A673 (cell line): ENCODE measurements at regions not wholly inside any gene's neighbourhood (a gene's known extent, or its start where the extent isn't known, plus 50 kb on each side); places are given as distances from the start of the nearest gene placed in this dataset.

Experiments used
- BruUV-seq: library from RNA; stranded (reverse); fragments of 400-500 nt; replicated peaks from 2 replicates; lab custom pipeline; 2021; lab: Mats Ljungman, UMichigan
- CTCF ChIA-PET: fragments of 300-600 bp; sonication (Branson Sonifier 250); formaldehyde crosslinking; loops from one replicate; lab custom pipeline; 2022; ENCODE audit warnings: antibody characterized with exemption; lab: Charles Lee
- POLR2A ChIA-PET: fragments of 300-600 bp; sonication (Branson Sonifier 250); formaldehyde crosslinking; loops from one replicate; lab custom pipeline; 2022; ENCODE audit warnings: antibody characterized with exemption; ENCODE audit not compliant: low non-redundant PET; lab: Charles Lee
- DNase-seq: peaks from one replicate; pipeline ENCODE4 v3.0.0-alpha.2; 2015; ENCODE audit warnings: low spot score
- H3K27ac ChIP-seq: fragments of 200-600 bp; sonication (generic); 2 replicates; pipeline ENCODE4 v1.5.1; 2016; ENCODE audit warnings: mixed run types, low read depth, mild to moderate bottlenecking, mixed read lengths, antibody characterized with exemption, low read length; ENCODE audit not compliant: poor library complexity, severe bottlenecking
- H3K27me3 ChIP-seq: fragments of 200-600 bp; sonication (generic); replicated peaks from 2 replicates; pipeline ENCODE4 v1.6.1; 2017; ENCODE audit warnings: mixed run types, low read depth, mild to moderate bottlenecking, mixed read lengths, antibody characterized with exemption, low read length; ENCODE audit not compliant: insufficient read depth, poor library complexity
- H3K36me3 ChIP-seq: fragments of 200-600 bp; sonication (generic); 2 replicates; pipeline ENCODE4 v1.6.1; 2016; ENCODE audit warnings: mixed run types, mild to moderate bottlenecking, mixed read lengths, antibody characterized with exemption, low read length; ENCODE audit not compliant: insufficient read depth, poor library complexity, severe bottlenecking
- H3K4me1 ChIP-seq: fragments of 200-600 bp; sonication (generic); 2 replicates; pipeline ENCODE4 v1.6.1; 2017; ENCODE audit warnings: mixed run types, mild to moderate bottlenecking, mixed read lengths, antibody characterized with exemption, low read length; ENCODE audit not compliant: insufficient read depth, poor library complexity, severe bottlenecking
- H3K4me3 ChIP-seq: fragments of 200-600 bp; sonication (generic); 2 replicates; pipeline ENCODE4 v1.5.1; 2016; ENCODE audit warnings: low read depth, mixed run types, mild to moderate bottlenecking, mixed read lengths, low read length; ENCODE audit not compliant: poor library complexity, severe bottlenecking
- H3K9me3 ChIP-seq: fragments of 200-600 bp; sonication (generic); 2 replicates; pipeline ENCODE4 v1.6.1; 2016; ENCODE audit warnings: mixed run types, low read depth, mild to moderate bottlenecking, mixed read lengths, antibody characterized with exemption, low read length; ENCODE audit not compliant: poor library complexity, severe bottlenecking
- CTCF ChIP-seq: fragments of 300-800, 200-600 bp; sonication (generic); conservative IDR thresholded peaks from 2 replicates; pipeline ENCODE4 v1.5.1; 2017; ENCODE audit warnings: low read depth, mild to moderate bottlenecking, antibody characterized with exemption, low read length, moderate library complexity, mixed read lengths
- EZH2 ChIP-seq: fragments of 200-600 bp; sonication (generic); IDR thresholded peaks from 2 replicates; pipeline ENCODE4 v1.6.1; 2017; ENCODE audit warnings: borderline replicate concordance, low read depth, mild to moderate bottlenecking, mixed read lengths, antibody characterized with exemption, low read length; ENCODE audit not compliant: poor library complexity, severe bottlenecking
- intact Hi-C: fragments of 100-400 bp; cut with micrococcal nuclease; formaldehyde crosslinking; loops from one replicate; pipeline ENCODE4 v1.10.0; 2022; ENCODE audit not compliant: unreplicated experiment

GRCh38 chr1:25064465-25065240, 134.6 kb upstream of the RUNX3 start:
- no peak for DNase-seq
- CTCF ChIA-PET = no interaction called here
- no TSS peak for BruUV-seq
- POLR2A ChIA-PET = no interaction called here
- Histone ChIP-seq H3K27me3 (no peaks in the 10 kb centered on the region), H3K27ac (no peak overlapping the region), H3K36me3 (no peaks in the 10 kb centered on the region), H3K9me3 (no peaks in the 10 kb centered on the region), H3K4me1 (no peaks in the 10 kb centered on the region), H3K4me3 (no peak overlapping the region)
- intact Hi-C loops = no loop called here
- TF ChIP-seq EZH2 (no peak), CTCF (no peak)

- TF ChIP-seq CTCF (no peak), EZH2 (no peak)
- DNase-seq = no peak
- CTCF ChIA-PET = no interaction called here
- intact Hi-C loops = no loop called here
- no TSS peak for BruUV-seq
- Histone ChIP-seq H3K4me1 (no peaks in the 10 kb centered on the region), H3K27ac (no peak overlapping the region), H3K4me3 (no peak overlapping the region), H3K27me3 (no peaks in the 10 kb centered on the region), H3K36me3 (no peaks in the 10 kb centered on the region), H3K9me3 (no peaks in the 10 kb centered on the region)
- POLR2A ChIA-PET = no interaction called here
Observed at GRCh38 chr1:25063591-25064416, 133.7 kb upstream of the RUNX3 start.

GRCh38 chr1:25062621-25063255, 132.7 kb upstream of the RUNX3 start:
- DNase-seq = no peak
- Histone ChIP-seq H3K27me3 (no peaks in the 10 kb centered on the region), H3K4me3 (no peak overlapping the region), H3K9me3 (no peaks in the 10 kb centered on the region), H3K36me3 (no peaks in the 10 kb centered on the region), H3K27ac (no peak overlapping the region), H3K4me1 (no peaks in the 10 kb centered on the region)
- ChIA-PET POLR2A (no interaction called here), CTCF (no interaction called here)
- no TSS peak for BruUV-seq
- intact Hi-C loops = no loop called here
- TF ChIP-seq EZH2 = no peak
- no peak for TF ChIP-seq CTCF
